Transverse colon (tissue), 4 donors: ENCODE measurements at regions not wholly inside any gene's neighbourhood (a gene's known extent, or its start where the extent isn't known, plus 50 kb on each side); places are given as distances from the start of the nearest gene placed in this dataset.
"Not testable (repeated sequence)": the region's sequence is repeated elsewhere in the genome, so short reads cannot be mapped to it uniquely, and the experiment has no call there.

Source experiments
- DNase-seq: peaks from one replicate; pipeline ENCODE4 v3.0.0-alpha.2; 2019
- H3K27ac ChIP-seq, 4 donors: fragments of 200-600 bp; sonication (generic); 2 replicates each; pipeline ENCODE4 v1.5.1; 2016 to 2018; ENCODE audit warnings: inconsistent platforms in 4 of 4
- H3K27me3 ChIP-seq: fragments of 200-600 bp; sonication (generic); 2 replicates; pipeline ENCODE4 v1.5.1; 2017; ENCODE audit warnings: inconsistent platforms
- H3K36me3 ChIP-seq, 4 donors: fragments of 200-600 bp; sonication (generic); 2 replicates each; pipeline ENCODE4 v1.5.1; 2017 to 2019; ENCODE audit warnings: inconsistent platforms in 4 of 4
- H3K4me1 ChIP-seq, 4 donors: fragments of 200-600 bp; sonication (generic); 2 replicates each; pipeline ENCODE4 v1.5.1; 2017 to 2020; ENCODE audit warnings: inconsistent platforms in 4 of 4
- H3K4me3 ChIP-seq, 4 donors: fragments of 200-600 bp; sonication (generic); 1 replicate in 1 of 4; 2 replicates in 3 of 4; pipeline versions ENCODE4 v1.5.1 to v1.6.1; 2017 to 2019; ENCODE audit warnings: inconsistent platforms in 4 of 4
- H3K9me3 ChIP-seq, 2 donors: fragments of 200-600 bp; sonication (generic); 2 replicates each; pipeline ENCODE4 v1.5.1; 2017 to 2019; ENCODE audit warnings: inconsistent platforms in 2 of 2
- EP300 ChIP-seq: sonication (generic); formaldehyde crosslinking; IDR thresholded peaks from one replicate; pipeline ENCODE4 v1.6.1; 2017; ENCODE audit warnings: antibody characterized with exemption, low read depth
- POLR2A ChIP-seq: fragments of 450-650 bp; IDR thresholded peaks from one replicate; pipeline ENCODE4 v1.6.1; 2016; ENCODE audit warnings: antibody characterized with exemption, mild to moderate bottlenecking, moderate library complexity
- POLR2AphosphoS5 ChIP-seq, 3 donors: sonication (generic); formaldehyde crosslinking; IDR thresholded peaks; one replicate each; pipeline ENCODE4 v1.6.1; 2016; ENCODE audit warnings: antibody characterized with exemption in 3 of 3
- WGBS, 2 donors: methylation state at CpG; one replicate each; pipeline ENCODE4 v1.1.5; 2018; ENCODE audit warnings: low coverage in 1 of 2; 5-methylcytosine and 5-hydroxymethylcytosine counted together
- in situ Hi-C, 4 donors: fragments of 200-750 bp; cut with MboI; loops; one replicate each; pipeline versions ENCODE4 v1.15.0 to v1.15.1; 2017; ENCODE audit warnings: low sequenced_read_pairs in 3 of 4, low pct_ligation_motif_present in 1 of 4, low pct_unique_long_range_greater_than_20kb in 1 of 4
- intact Hi-C: fragments of 100-400 bp; cut with DNase I; formaldehyde crosslinking; loops from one replicate; pipeline ENCODE4 v1.15.1; 2023; ENCODE audit warnings: low total_unique reads
- TF ChIP-seq, protein P1 (sequence below), 5 experiments: fragments of 200-600 bp in 3 of 5; fragments of 450-650 bp in 2 of 5; sonication (generic) in 3 of 5; IDR thresholded peaks; 1 replicate in 2 of 5; 2 replicates in 3 of 5; pipeline ENCODE4 v1.5.1; 2016 to 2017; ENCODE audit warnings: antibody characterized with exemption in 5 of 5, inconsistent platforms in 3 of 5, mild to moderate bottlenecking in 2 of 5, moderate library complexity in 1 of 5

- Histone ChIP-seq H3K36me3 (no peaks in the 10 kb centered on the region), H3K27me3 (no peaks in the 10 kb centered on the region), H3K27ac (no peak overlapping the region), H3K4me1 (peaks cover 0 to 4% (median 0%) of the 10 kb centered on the region in 4 donors), H3K9me3 (no peaks in the 10 kb centered on the region), H3K4me3 (no peak overlapping the region)
- in situ Hi-C loops, result no loop called here
- no peak for TF ChIP-seq EP300
- TF ChIP-seq POLR2A, result no peak
- TF ChIP-seq POLR2AphosphoS5 (IDR thresholded peaks at IDR 0.05), result no peak
- WGBS, 2 donors, result 73 to 85% methylated on average over 1 to 3 of the region's 3 CpGs
- intact Hi-C loops, result no loop called here
- DNase-seq, result no peak
Observed at GRCh38 chr17:71779482-71779881, 341.3 kb upstream of the SOX9 start.

DNA sequence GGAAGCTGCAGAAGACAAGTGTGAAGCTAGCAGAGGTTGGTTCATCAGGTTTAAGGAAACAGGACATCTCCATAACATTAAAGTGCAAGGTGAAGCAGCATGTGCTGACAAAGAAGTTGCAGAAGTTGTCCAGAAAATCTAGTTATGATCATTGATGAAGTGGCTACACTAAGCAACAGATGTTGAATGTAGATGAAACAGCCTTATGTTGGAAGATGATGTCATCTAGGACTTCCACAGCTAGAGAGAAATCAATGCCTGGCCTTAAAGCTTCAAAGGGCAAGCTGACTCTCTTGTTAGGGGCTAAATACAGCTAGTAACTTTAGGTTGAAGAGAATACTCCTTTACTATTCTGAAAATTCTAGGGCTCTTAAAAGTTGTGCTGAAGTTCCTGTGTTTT lies 340.2 kb upstream of the SOX9 start:
- no peak for DNase-seq
- H3K36me3 ChIP-seq, result no peaks in the 10 kb centered on the region
- H3K27me3 ChIP-seq, result no peaks in the 10 kb centered on the region
- in situ Hi-C loops, result no loop called here
- H3K4me3 ChIP-seq, result no peak overlapping the region
- TF ChIP-seq, protein P1, sequence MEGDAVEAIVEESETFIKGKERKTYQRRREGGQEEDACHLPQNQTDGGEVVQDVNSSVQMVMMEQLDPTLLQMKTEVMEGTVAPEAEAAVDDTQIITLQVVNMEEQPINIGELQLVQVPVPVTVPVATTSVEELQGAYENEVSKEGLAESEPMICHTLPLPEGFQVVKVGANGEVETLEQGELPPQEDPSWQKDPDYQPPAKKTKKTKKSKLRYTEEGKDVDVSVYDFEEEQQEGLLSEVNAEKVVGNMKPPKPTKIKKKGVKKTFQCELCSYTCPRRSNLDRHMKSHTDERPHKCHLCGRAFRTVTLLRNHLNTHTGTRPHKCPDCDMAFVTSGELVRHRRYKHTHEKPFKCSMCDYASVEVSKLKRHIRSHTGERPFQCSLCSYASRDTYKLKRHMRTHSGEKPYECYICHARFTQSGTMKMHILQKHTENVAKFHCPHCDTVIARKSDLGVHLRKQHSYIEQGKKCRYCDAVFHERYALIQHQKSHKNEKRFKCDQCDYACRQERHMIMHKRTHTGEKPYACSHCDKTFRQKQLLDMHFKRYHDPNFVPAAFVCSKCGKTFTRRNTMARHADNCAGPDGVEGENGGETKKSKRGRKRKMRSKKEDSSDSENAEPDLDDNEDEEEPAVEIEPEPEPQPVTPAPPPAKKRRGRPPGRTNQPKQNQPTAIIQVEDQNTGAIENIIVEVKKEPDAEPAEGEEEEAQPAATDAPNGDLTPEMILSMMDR (IDR thresholded peaks at IDR 0.05), result no peak
- TF ChIP-seq POLR2A (no peak), POLR2AphosphoS5 (IDR thresholded peaks at IDR 0.05) (no peak), EP300 (no peak)
- no peaks in the 10 kb centered on the region for H3K9me3 ChIP-seq
- intact Hi-C loops, result no loop called here
- H3K27ac ChIP-seq, result no peak overlapping the region
- peaks cover 0 to 4% (median 0%) of the 10 kb centered on the region in 4 donors for H3K4me1 ChIP-seq

DNA sequence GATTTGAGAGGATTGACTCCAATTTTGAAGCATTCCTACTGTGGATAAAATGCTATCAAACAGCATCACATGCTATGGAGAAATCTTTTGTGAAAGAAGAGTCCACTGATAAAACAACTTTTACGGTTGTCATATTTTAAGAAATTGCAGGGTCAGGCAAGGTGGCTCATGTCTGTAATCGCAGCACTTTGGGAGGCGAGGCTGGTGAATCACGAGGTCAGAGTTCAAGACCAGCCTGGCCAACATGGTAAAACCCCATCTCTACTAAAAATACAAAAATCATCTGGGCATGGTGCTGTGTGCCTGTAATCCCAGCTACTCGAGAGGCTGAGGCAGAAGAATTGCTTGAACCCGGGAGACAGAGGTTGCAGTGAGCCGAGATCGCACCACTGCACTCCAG lies 338.8 kb upstream of the SOX9 start:
- intact Hi-C loops, result not testable (repeated sequence)
- 86 to 100% methylated on average over 4 to 8 of the region's 8 CpGs for WGBS, 2 donors

GRCh38 chr17:71790791-71791190 lies 330.0 kb upstream of the SOX9 start:
- in situ Hi-C loops, result no loop called here

More for the DNA sequence above, 338.8 kb upstream of the SOX9 start:
- H3K36me3 ChIP-seq, H3K27me3 ChIP-seq, H3K4me1 ChIP-seq, H3K27ac ChIP-seq, H3K9me3 ChIP-seq, DNase-seq, in situ Hi-C loops, H3K4me3 ChIP-seq: not testable (repeated sequence)

GRCh38 chr17:71791311-71791710 lies 329.5 kb upstream of the SOX9 start:
- Histone ChIP-seq H3K4me1 (no peaks in the 10 kb centered on the region), H3K9me3 (no peaks in the 10 kb centered on the region), H3K4me3 (no peak overlapping the region), H3K36me3 (no peaks in the 10 kb centered on the region), H3K27ac (no peak overlapping the region), H3K27me3 (no peaks in the 10 kb centered on the region)
- in situ Hi-C loops (no loop called here), intact Hi-C loops (no loop called here)
- 65 to 79% methylated on average over 4 of the region's 4 CpGs for WGBS, 2 donors
- no peak for DNase-seq
- no peak for TF ChIP-seq POLR2A
- TF ChIP-seq EP300, result no peak
- TF ChIP-seq POLR2AphosphoS5 (IDR thresholded peaks at IDR 0.05), result no peak
- TF ChIP-seq, protein P1 (IDR thresholded peaks at IDR 0.05), result no peak

More at GRCh38 chr17:71790791-71791190, 330.0 kb upstream of the SOX9 start:
- H3K9me3 ChIP-seq, result no peaks in the 10 kb centered on the region
- no peak for DNase-seq
- H3K4me1 ChIP-seq, result no peaks in the 10 kb centered on the region
- no peak overlapping the region for H3K27ac ChIP-seq
- no peaks in the 10 kb centered on the region for H3K27me3 ChIP-seq
- H3K4me3 ChIP-seq, result no peak overlapping the region
- intact Hi-C loops, result no loop called here
- WGBS, 2 donors, result 78 to 82% methylated on average over 4 of the region's 4 CpGs
- no peaks in the 10 kb centered on the region for H3K36me3 ChIP-seq
- TF ChIP-seq, protein P1 (IDR thresholded peaks at IDR 0.05), result no peak
- no peak for TF ChIP-seq POLR2A
- no peak for TF ChIP-seq POLR2AphosphoS5 (IDR thresholded peaks at IDR 0.05)
- TF ChIP-seq EP300, result no peak
